ENCODE measurements at regions not wholly inside any gene's neighbourhood (a gene's known extent, or its start where the extent isn't known, plus 50 kb on each side); places are given as distances from the start of the nearest gene placed in this dataset.
"Not testable (repeated sequence)": the region's sequence is repeated elsewhere in the genome, so short reads cannot be mapped to it uniquely, and the experiment has no call there.

DNA sequence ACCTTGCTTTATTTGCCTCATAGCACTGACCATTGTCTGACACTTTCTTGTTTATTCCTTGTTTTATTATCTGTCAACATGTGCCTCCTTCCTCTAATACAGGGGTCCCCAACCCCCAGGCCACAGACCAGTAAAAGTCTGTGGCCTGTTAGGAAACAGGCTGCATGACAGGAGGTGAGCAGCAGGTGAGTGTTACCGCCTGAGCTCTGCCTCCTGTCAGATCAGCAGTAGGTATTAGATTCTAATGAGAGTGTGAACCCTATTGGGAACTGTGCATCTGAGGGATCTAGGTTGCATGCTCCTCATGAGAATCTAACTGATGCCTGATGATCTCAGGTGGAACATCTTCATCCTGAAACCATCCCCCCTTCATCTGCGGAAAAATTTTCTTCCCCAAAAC is 228.0 kb downstream of the HINT1 start:
- DNase-seq: no peak

DNA sequence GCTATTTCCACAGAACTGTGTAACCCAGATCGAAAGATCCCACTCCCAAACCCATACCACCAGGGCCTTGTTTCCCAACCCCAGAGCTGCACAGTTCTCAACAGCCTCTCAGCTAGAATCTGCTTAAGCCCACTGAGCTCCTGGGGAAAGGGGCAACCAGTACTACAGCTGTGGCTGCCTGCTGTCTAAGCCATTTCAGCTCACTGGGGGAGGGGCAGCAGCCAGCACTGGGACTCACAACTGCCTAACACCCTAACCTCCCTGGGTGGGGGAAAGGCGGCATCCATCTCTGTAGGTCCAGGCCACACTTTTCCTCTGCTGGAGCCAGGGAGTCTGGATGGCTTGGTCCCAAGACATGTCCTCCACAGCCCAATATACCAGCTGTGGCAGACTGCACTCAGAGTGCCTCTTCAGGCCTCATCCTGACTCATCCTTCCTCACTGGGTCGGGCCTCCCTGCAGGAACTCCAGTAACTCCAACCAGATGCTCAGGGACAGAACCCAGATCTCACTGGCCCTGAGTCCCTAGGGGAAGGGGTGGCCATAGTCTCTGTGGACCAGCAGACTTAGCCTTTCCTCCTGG is 241.4 kb downstream of the HINT1 start:
- DNase-seq: no peak

DNA sequence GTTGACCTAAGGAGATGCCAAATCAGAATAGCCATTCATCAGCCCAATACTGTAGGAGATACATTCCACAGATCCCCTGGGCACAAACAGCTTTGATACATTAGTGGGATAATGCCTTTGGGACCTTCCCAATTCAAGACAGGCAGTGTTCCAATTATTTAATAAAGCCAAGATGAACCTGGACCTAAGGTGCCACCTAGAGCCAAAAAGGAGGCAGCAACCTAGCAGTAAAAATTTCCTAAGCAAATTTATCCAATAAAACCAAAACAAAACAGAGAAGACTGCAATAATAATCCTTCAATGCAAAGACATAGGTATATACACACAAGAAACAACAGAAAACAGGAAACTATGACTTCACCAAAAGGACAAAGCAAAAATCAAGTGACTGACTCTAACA is 253.0 kb downstream of the HINT1 start:
- no peak for DNase-seq

DNA sequence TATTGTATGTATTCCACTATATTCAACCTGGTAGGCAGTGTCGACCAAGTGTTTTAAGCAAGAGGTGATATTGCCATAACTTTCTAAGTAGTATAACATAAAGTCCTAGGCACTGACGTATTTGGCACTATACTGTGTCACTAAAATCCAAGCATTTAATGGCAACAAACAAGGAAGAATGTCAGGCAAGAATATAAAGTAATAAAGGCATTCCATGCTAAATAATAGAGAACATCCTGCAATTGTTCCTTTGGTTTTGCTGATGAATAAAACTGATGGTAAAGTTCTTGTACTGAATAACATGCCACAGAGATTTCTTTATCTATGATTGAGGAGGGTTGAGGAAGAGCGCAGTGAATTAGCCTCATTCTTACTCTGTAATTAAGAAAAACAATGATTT is 256.9 kb downstream of the HINT1 start:
- no peak for DNase-seq

DNA sequence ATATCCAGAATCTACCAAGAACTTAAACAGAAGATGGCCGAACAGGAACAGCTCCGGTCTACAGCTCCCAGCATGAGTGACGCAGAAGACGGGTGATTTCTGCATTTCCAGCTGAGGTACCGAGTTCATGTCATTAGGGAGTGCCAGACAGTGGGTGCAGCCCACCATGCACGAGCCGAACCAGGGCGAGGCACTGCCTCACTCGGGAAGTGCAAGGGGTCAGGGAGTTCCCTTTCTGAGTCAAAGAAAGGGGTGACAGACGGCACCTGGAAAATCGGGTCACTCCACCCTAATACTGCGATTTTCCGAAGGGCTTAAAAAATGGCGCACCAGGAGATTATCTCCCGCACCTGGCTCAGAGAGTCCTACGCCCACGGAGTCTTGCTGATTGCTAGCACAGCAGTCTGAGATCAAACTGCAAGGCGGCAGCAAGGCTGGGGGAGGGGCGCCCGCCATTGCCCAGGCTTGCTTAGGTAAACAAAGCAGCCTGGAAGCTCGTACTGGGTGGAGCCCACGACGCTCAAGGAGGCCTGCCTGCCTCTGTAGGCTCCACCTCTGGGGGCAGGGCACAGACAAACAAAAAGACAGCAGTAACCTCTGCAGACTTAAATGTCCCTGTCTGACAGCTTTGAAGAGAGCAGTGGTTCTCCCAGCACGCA is 267.4 kb downstream of the HINT1 start:
- DNase-seq: peak; percentile 0

DNA sequence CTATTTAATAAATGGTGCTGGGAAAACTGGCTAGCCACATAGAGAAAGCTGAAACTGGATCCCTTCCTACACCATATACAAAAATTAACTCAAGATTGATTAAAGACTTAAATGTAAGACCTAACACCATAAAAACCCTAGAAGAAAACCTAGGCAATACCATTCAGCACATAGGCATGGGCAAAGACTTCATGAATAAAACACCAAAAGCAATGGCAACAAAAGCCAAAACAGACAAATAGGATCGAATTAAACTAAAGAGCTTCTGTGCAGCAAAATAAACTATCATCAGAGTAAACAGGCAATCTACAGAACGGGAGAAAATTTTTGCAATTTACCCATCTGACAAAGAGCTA is 267.9 kb downstream of the HINT1 start:
- DNase-seq: not testable (repeated sequence)

DNA sequence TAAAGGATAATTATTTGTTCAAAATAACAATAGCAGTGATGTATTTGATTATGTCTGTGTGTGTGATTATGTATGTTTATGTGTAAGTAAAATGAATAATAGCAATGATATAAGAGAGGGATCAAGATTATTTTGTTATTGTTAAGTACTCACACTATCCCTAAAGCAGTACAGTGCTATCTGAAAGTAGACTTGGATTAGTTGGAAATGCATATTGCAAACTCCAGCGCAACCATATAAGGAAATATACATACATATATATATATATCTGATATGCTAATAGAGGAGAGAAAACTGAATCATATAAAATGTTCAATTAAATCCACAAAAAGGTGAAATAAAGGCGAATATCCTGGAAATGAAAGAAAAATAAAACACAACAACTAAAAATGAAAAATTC is 268.4 kb downstream of the HINT1 start:
- no peak for DNase-seq

DNA sequence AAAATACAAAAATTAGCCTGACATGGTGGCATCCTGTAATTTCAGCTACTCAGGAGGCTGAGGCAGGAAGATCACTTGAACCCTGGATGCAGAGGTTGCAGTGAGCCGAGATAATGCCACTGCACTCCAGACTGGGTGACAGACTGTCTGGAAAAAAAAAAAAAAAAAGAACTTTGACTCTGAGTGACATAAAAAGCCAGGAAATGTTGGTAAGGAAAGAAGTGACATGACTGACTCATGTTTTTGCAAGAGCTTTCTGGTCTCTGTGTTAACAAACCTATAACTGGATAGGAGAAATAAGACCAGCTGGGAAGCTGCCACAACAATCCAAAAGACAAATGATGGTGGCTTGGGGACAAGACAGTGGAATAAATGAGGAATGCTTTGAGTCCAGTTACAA is 272.1 kb downstream of the HINT1 start:
- DNase-seq: no peak

DNA sequence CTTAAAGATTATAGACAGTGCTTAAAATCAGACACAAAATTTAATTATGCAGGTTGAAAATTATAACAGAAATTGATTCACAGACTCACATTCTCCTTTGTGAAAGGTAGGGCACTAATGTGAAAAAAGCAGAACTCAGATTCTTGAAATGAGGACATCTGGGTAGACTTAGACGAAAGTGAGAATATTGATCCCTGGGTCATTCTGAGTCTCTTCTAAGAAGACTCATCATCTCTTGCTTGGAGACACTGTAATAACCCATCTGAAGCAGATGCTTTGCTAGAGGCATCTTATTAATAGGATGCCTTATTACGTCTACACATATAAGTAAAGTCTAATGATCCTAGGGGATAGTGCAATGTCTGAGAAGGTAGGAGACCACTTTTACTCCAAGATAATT is 274.4 kb downstream of the HINT1 start:
- DNase-seq: no peak

DNA sequence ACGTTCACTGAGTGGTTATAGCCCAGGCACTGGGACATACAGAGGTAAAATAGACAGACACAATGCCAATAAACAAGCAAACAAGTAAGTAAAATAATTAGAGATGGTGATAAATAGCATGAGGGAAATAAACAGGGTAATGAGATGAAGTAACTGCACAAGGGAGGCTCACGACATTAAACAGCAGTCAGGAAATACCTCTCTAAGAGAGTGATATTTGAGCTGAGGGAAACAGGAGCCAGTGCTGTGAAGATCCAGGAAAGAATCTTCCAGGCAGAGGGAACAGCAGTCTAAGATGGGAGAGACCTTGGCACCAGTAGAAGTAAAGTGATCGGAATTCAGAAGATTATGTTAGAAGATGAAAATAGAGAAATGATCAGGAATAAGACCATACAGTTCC is 279.4 kb downstream of the HINT1 start:
- no peak for DNase-seq

DNA sequence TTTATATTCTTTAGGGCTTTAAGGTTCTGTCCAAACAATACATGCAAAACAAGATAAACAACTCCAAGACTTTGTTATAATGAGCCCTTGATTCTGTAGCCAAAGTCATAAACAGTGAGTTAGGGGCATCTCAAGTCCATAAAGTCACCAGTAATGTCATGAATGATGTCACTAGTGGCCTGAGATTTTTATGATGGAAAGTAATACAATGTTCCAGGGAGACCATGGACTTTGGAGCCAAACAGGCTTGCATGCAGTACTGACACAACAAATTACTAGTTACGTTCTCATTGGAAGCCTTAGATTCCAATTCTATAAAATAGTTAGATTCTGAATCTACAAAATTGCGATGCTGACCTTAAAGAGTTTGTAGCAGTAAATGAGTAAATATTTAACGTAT is 280.0 kb downstream of the HINT1 start:
- no peak for DNase-seq

DNA sequence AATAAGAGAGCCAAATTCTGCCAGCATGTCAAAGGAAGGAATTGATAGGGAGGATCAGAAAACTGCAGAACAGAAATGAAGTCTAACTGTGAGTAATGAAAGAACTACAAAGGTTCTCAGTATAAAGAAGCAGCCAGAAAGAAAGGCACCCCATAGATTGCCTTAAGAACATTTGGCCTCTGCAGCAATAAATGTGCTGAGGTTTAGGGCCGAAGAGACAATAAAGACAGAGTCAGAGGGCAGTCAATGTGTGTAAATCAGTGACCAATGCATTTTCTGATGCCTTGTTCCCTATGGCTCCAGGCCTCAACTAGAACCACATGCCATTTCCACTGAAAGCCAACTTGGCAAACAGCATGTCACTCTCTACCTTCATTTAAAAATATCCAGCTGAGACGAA is 281.0 kb downstream of the HINT1 start:
- DNase-seq: no peak

DNA sequence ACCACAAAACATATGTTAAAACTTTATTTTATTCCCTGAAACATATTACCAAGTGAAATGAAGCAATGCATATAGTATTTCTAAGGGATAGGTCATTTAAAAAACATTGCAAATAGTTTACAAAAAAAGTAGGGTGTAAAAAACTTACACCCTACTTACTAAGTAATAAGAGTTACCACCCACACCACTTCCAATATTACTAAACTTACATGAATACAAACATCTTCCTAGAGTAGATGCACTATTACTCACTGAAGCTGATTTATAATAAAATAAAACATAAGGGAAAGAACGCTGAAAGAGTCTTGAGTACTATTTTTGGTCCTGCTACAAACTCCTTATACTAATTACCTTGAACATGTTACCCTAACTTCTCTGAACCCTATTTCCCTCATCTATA is 289.4 kb downstream of the HINT1 start:
- no peak for DNase-seq

DNA sequence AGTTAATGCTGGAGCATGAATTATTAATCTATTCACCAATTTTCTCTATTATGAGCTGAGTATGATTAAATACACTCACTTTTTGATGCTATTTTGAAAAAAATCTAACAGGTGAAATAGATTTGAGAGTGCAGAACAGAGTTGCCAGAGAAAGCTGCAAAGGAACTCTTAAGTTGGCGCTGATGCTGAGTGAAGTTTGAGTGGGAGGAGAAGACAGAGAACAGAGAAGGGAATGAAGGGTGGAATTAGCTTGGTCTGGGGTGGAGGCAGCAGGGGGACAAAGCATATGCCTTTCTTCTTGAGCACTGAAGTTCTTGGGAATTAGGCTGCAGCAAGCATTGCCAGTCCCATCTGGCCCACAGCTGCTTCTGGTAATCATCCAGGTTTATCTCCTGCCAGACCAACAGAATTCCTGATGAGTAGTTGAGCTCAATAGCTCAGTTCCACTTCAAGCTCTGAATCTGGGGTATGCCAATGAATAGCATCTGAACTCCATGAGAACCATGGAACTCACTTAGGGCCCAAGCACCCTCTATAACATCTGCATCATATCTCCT is 290.1 kb downstream of the HINT1 start:
- no peak for DNase-seq

DNA sequence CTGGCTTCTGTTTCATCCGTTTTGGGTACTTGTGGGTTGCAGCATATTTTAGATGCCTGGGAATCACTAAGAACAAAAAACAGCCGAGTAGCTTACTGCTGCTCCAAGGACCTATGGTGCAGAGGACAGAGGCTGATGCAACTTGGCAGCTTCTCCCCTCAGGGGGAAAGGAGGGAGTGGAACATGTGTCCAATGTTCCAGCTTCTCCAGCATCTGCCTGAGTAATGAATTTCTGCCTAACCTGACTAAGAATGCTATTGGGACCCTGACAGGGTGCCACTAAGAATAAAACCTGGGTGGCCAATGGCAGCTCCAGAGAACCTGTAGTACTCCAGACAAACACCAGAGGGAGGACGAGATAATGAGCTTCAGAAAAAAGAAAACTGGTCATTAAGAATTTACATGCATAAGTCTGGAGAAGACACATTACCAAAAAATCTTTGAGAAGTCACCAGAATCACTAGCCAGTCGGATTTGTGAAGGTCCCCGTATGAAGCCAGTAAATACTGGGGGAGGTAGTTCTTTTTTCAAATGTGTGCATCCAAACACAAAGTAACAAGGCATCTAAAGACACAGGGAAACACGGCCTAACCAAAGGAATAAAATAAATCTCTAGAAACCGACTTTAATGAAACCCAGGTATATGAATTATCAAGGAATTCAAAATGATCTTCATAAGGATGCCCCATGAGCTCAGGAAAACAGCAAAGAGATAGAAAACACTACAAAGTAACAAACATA is 293.5 kb downstream of the HINT1 start:
- DNase-seq: no peak

DNA sequence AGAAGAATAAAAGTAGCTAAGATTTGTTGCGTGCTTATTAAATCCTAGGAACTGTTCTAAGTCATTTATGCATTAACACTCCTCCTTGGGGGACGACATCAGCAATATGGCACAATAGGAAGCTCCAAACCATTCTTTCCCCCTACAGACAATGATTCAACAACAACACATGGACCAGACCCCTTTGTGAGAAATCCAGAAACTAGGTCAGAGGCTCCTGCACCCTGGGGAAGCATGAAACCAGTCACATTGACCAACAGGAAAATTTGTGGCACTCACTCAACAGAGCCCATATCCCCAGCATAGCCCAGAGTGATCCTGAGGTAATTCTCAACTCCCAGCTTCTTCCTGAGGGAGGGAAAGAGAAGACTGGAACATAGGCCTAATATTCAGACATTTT is 294.4 kb downstream of the HINT1 start:
- DNase-seq: no peak

DNA sequence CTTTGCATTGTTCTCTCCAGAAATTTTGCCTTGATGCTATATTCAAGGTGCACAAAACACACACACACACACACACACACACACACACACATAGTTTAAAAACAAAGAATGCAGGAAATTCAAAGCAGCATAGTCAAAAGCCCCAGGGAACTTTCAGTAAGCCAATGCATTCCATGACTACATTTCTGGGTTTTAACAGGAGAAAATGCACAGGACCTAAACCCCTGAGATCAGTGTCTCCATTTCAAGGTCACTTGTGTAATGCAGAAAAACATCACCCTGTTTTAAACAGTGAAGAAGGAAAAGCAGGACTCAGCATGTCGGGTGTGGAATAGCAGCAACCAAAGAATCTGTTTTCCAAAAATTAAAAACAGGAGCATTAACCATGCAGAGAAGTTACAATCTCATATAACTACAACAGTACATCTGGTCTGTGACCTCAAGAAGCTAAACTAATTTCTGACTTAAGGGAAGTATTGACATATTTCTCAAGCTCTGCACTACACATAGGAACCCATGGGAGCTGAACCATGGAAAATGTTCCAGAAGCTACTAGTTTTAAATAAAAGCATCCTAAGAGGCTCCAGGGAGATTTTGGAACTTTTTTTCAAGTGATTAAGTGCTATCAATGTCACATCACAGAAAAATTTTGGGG is 296.7 kb downstream of the HINT1 start:
- DNase-seq: no peak

DNA sequence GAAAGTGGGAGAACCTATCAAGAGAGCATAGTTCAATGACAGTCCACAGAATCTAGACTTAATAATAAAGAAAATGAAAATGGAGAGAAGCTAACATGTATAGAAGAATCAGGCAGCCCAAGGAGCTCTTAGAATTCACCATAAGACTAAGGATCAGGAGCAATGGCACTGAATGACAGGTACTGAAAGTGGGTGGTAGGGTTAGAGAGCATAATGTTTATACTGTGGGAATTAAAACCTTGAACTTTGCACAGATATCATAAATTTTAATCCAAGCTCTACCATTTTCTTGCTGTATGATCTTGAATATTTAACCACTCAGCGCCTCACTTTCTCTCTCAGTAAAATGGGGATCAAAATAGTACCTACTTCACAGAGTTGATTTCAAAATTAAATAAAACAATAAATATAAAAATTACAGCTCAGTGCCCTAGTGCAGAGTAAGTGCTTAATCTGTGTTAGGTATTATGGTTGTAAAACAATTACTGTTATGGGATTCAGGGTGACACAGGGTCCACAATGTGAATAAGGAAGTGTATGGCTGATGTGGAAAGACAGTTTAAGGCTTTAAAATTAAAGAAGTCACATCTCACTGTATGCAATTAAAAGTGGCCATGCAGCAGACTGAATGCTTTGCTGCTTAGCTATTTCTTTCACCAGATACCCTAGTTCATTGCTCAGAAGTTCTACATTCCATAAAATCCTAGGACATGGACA is 319.8 kb downstream of the HINT1 start:
- no peak for DNase-seq

DNA sequence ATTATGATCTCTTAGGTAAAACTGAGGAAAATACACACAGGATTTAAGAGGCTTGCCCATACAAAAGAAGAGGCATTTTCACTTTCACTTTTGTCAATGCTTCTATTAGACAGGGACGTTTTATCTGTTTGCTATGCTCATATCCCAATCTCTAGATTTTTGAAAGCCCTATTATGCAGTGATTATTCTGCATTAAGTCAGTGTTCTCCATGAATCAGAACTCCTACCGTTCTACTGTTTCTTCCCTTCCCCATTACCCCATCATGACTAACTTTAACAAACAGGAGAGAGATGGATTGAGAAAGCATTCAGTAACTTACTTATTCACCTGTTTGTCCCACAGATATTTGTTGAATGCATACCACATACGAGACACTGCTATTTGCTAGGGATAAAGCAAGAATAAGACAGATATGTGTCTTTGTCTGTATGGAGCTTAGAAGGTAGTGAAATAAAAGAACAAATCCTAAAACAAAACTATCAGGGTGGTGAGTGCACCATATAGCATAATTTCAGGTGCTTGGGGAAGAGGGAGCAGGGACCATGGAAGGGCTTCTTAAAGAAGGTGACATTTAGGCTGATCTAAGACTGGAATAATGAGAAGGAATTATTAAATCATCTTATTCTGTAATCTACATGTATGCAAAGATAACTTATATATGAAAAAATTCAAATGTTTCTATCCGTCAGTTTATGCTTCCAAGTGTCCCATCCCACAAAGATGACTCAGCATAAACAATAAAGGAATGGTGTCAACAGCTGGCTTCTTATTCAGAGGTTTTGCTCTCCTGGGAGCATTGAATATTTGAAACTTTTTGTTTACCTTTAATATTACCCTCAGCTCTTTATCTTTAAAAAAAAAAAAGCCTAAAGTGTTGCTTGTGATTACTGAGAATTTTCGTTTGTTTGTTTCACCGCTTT is 328.1 kb downstream of the HINT1 start:
- no peak for DNase-seq

DNA sequence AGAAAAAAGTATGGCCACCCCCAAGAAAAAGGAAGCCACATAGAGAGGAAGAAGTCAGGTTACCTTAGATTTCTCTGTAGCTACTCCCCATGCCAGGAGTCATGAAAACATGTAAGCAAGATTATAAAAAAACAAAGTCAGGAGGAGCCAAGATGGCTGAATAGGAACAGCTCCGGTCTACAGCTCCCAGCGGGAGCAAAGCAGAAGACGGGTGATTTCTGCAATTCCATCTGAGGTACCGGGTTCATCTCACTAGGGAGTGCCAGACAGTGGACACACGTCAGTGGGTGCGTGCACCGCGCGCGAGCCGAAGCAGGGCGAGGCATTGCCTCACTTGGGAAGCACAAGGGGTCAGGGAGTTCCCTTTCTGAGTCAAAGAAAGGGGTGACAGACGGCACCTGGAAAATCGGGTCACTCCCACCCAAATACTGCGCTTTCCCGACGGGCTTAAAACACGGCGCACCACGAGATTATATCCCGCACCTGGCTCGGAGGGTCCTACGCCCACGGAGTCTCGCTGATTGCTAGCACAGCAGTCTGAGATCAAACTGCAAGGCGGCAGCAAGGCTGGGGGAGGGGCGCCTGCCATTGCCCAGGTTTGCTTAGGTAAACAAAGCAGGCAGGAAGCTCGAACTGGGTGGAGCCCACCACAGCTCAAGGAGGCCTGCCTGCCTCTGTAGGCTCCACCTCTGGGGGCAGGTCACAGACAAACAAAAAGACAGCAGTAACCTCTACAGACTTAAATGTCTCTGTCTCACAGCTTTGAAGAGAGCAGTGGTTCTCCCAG is 347.3 kb downstream of the HINT1 start:
- DNase-seq: not testable (repeated sequence)

DNA sequence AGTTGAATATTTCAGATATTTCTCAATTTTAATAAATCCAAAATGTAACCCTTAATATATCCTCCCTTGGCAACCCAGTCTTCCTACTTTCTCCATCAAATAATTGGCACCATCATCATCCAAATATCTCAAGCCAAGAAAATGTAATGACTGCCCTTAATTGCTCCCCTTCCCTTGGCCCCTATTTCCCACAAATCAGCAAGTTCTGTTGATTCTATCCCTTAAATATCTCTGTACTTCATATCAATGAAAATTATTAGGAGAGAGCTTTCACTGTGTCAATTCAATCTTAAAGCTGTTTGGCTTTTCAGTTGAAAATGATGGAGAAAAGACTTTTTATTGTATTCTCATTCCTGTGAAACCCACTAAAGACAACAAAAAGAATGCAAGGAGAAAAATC is 349.8 kb downstream of the HINT1 start:
- no peak for DNase-seq
